GM12864 (cell line): ENCODE measurements at regions not wholly inside any gene's neighbourhood (a gene's known extent, or its start where the extent isn't known, plus 50 kb on each side); places are given as distances from the start of the nearest gene placed in this dataset.

Experiments used
- DNase-seq: peaks from one replicate; pipeline ENCODE4 v3.0.0-alpha.2; 2011; ENCODE audit warnings: low read depth
- H3K4me3 ChIP-seq: 2 replicates; pipeline ENCODE4 v1.5.1; 2011; ENCODE audit warnings: mild to moderate bottlenecking, low read depth, low read length, control low read depth
- CTCF ChIP-seq: IDR thresholded peaks from 2 replicates; pipeline ENCODE4 v1.5.1; 2011; ENCODE audit warnings: low read depth, mild to moderate bottlenecking, moderate library complexity, low read length, control low read depth, inconsistent platforms; ENCODE audit errors: missing control alignments

GRCh38 chr18:10119528-10119927 is 205.7 kb downstream of the VAPA start:
- no peak for TF ChIP-seq CTCF
- DNase-seq = no peak
- no peak overlapping the region for H3K4me3 ChIP-seq

- H3K4me3 ChIP-seq = no peak overlapping the region
- no peak for DNase-seq
- TF ChIP-seq CTCF = no peak
Observed at GRCh38 chr18:10119991-10120390, 206.2 kb downstream of the VAPA start.

- DNase-seq = no peak
- no peak for TF ChIP-seq CTCF
- no peak overlapping the region for H3K4me3 ChIP-seq
Observed at GRCh38 chr18:10120622-10121021, 206.8 kb downstream of the VAPA start.

GRCh38 chr18:10121028-10121427 is 207.2 kb downstream of the VAPA start:
- DNase-seq = no peak
- no peak for TF ChIP-seq CTCF
- H3K4me3 ChIP-seq = no peak overlapping the region

GRCh38 chr18:10121786-10122515 is 208.1 kb downstream of the VAPA start:
- no peak for TF ChIP-seq CTCF
- DNase-seq = no peak
- H3K4me3 ChIP-seq = no peak overlapping the region

GRCh38 chr18:10122988-10123950 is 209.5 kb downstream of the VAPA start:
- DNase-seq = no peak
- no peak for TF ChIP-seq CTCF
- no peak overlapping the region for H3K4me3 ChIP-seq

GRCh38 chr18:10124071-10124470 is 210.3 kb downstream of the VAPA start:
- no peak for TF ChIP-seq CTCF
- no peak for DNase-seq
- no peak overlapping the region for H3K4me3 ChIP-seq
